ENCODE measurements at regions not wholly inside any gene's neighbourhood (a gene's known extent, or its start where the extent isn't known, plus 50 kb on each side); places are given as distances from the start of the nearest gene placed in this dataset.

- TF ChIP-seq CTCF (IDR thresholded peaks at IDR 0.05; ENCODE audit: insufficient read depth, low read length) (no peak), POLR2AphosphoS5 (IDR thresholded peaks at IDR 0.05; ENCODE audit: low read depth) (no peak), GABPA (IDR thresholded peaks at IDR 0.05; ENCODE audit: low read depth) (no peak), SPI1 (IDR thresholded peaks at IDR 0.05; ENCODE audit: borderline replicate concordance, low read depth) (no peak)
- TF ChIP-seq, protein P1, sequence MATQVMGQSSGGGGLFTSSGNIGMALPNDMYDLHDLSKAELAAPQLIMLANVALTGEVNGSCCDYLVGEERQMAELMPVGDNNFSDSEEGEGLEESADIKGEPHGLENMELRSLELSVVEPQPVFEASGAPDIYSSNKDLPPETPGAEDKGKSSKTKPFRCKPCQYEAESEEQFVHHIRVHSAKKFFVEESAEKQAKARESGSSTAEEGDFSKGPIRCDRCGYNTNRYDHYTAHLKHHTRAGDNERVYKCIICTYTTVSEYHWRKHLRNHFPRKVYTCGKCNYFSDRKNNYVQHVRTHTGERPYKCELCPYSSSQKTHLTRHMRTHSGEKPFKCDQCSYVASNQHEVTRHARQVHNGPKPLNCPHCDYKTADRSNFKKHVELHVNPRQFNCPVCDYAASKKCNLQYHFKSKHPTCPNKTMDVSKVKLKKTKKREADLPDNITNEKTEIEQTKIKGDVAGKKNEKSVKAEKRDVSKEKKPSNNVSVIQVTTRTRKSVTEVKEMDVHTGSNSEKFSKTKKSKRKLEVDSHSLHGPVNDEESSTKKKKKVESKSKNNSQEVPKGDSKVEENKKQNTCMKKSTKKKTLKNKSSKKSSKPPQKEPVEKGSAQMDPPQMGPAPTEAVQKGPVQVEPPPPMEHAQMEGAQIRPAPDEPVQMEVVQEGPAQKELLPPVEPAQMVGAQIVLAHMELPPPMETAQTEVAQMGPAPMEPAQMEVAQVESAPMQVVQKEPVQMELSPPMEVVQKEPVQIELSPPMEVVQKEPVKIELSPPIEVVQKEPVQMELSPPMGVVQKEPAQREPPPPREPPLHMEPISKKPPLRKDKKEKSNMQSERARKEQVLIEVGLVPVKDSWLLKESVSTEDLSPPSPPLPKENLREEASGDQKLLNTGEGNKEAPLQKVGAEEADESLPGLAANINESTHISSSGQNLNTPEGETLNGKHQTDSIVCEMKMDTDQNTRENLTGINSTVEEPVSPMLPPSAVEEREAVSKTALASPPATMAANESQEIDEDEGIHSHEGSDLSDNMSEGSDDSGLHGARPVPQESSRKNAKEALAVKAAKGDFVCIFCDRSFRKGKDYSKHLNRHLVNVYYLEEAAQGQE (IDR thresholded peaks at IDR 0.05; ENCODE audit: insufficient replicate concordance, low read depth) = no peak
Measured at GRCh38 chr2:60298006-60298696, 255.3 kb downstream of the BCL11A start.

Measured in HL-60 (cell line).